ENCODE measurements at regions not wholly inside any gene's neighbourhood (a gene's known extent, or its start where the extent isn't known, plus 50 kb on each side); places are given as distances from the start of the nearest gene placed in this dataset.
"Not testable (repeated sequence)": the region's sequence is repeated elsewhere in the genome, so short reads cannot be mapped to it uniquely, and the experiment has no call there.

GRCh38 chr1:245062741-245063305 is 92.0 kb upstream of the KIF26B start:
- no peak for DNase-seq (ENCODE audit: low read depth in 1 of 2, low spot score in 1 of 2)

- not testable (repeated sequence) for DNase-seq (ENCODE audit: low read depth in 1 of 2, low spot score in 1 of 2)
Observed at GRCh38 chr1:245061808-245062207, 93.0 kb upstream of the KIF26B start.

DNA sequence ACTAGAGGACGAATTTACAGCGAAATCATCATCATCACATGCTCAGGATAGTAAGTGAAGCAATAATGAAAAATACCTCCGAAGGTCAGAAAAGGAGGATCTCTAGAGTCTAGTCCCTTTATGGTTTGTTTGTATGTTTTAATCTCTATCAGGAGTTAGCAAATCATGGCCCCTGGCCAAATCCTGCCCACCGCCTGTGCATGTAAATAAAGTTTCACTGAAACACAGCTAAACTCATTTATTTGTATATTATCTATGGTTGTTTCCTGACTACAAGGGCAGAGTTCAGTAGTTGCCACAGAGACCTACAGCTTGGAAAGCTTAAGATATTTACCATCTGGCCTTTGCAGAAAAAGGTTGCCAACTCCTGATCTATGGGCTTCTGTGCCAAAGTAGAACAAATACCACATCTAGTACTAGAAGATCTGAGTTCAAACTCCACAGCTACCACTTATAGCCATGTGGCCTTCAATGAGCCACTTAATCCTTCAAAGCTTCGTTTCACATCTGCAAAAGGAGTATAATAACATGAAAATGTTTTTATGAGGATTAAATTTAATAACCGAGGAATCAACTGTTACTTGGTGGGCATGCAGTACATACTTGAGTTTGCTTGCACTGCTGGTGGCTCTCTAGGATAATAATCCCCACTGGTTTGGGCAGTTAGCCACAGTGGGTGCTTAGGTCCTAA is 94.0 kb upstream of the KIF26B start:
- DNase-seq (ENCODE audit: low read depth in 1 of 2, low spot score in 1 of 2), result no peak

DNA sequence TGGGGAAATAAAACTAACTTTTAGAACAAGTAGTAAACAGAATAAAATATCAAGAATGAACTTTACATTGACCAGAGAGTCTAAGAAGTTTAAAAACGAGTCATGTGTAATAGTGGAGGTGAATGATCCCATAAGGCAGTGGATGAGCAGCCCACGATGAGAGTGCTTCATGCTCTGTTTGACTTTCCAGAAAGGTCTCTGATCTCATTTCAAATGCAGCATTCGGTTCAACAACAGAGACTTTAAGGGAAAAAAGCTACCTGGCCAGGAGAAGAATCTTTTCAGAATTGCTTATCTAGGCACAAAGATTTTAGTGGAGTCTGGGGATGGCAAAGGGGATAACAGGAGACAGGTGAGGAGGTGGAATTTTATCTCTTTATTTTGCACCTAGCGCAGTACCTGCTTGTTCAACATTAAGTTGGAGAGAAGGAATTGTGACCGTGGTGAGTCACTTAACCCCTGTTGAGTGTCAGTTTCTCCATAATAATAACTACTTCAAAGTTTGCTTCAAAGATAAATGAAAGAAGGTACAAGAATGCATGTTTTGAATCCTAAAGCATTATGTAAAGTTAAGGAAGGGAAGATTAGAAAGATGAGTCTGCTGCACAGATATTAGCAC is 94.9 kb upstream of the KIF26B start:
- no peak for DNase-seq (ENCODE audit: low read depth in 1 of 2, low spot score in 1 of 2)

DNA sequence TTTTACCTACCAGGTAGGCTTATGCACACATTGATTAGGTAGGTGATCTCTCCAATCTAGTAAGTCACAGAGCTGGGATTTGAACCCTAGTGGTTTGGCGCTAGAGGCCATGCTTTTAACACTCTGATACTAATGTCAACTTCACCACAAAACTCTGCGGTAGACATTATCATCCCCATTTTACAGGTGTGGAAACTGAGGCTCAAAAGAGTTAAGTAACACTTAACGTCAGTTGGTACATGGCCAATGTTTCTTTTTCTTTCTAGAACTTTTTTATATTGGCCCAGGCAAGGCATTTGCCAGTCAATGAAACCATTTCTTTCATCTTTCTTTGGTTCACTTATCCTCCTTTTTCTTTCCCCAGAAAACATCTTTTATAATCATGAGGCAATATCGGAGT is 95.9 kb upstream of the KIF26B start:
- DNase-seq (ENCODE audit: low read depth in 1 of 2, low spot score in 1 of 2), result no peak

GRCh38 chr1:245058436-245058835 is 96.3 kb upstream of the KIF26B start:
- DNase-seq (ENCODE audit: low read depth in 1 of 2, low spot score in 1 of 2), result no peak

DNA sequence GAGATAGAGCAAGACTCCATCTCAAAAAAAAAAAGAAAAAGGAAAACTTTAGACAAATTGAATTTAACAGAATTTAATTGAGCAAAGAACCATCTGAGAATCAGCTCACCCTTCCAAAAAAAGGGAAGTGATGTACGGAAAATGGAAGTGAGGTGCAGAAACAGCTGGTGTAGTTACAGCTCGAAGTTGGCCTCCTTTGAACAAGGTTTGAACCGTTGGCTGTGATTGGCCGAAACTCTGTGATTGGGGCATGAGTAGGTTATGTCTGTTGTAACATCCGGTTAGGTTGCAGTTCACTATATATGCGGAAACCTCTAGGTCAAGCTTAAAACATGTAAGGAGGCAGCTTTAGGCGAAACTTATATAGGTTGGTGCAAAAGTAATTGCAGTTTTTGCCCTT is 97.9 kb upstream of the KIF26B start:
- no peak for DNase-seq (ENCODE audit: low read depth in 1 of 2, low spot score in 1 of 2)

- DNase-seq (ENCODE audit: low read depth in 1 of 2, low spot score in 1 of 2), result not testable (repeated sequence)
Observed at GRCh38 chr1:245056296-245056695, 98.5 kb upstream of the KIF26B start.

DNA sequence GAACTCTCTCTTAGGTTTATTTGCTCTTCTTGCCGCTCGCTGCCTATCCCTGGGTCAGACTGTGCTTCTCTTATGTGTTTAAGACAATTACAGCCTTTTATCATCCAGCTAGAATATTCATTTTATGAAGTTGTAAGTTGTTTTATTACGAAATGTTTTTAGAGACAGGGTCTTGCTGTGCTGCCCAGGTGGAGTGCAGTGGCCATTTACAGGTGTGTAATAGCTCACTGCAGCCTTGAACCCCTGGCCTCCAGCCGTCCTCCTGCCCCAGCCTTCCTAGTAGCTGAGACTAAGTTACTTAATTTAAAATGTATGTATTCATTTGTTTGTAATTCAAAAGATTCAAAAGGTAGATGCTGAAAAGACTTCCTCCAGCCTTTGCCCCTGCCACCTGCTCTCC is 99.0 kb upstream of the KIF26B start:
- no peak for DNase-seq (ENCODE audit: low read depth in 1 of 2, low spot score in 1 of 2)

DNA sequence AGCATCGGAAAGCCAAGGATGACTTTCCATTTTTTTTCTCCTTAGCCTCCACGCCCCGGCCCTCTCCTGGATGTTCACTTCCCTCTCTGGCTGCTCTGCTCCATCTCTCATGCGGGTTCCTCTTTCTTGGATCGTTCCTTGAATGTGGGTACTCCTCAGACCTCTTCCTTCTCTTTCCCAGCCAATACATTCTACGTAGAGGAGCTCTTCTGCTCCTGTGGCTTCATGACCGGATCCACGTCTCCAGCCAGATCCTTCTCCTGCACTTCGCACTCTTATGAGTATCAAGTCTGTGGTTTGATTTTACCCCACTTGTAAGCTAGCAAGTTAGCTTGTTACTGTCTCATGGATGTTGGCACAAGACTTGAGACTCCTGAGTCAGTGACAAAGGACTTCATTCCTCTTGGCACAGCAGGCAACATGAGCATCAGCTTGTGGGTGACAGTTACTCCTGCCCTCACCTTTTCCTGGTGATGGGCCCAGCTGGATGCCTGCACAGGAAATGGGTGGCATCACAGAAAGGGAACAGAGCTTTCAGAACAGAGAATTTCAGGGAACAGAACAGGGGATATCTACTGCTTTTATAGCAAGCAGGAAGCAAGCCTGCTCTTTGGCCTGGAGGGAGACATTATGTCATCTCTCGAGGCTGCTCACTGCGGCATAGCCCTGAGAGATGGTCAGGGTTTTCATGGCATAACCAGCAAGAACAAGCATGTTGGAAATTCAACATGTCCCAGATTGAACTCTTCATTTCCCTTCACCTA is 100.1 kb upstream of the KIF26B start:
- DNase-seq (ENCODE audit: low read depth in 1 of 2, low spot score in 1 of 2), result no peak

- no peak for DNase-seq (ENCODE audit: low read depth in 1 of 2, low spot score in 1 of 2)
Observed at GRCh38 chr1:245054105-245054504, 100.7 kb upstream of the KIF26B start.

DNA sequence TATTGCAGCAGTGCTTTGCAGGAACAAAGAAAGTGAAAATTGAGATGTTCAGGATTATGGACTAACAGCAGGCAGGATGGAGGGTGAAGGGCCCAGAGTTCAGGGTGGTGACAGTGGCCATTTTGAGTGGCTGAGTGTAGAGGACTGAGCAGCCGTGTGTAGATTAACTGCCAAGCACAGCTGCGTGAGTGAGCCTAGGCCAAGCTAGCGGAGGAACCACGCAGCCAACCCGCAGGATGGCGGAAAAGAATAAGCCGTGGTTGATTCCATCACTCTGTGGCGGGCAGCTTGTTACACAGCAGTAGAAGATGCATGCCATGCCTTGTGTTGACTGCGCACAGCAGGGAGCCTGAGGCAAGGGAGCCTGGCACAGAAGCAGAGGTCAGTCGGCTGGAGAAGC is 102.5 kb upstream of the KIF26B start:
- no peak for DNase-seq (ENCODE audit: low read depth in 1 of 2, low spot score in 1 of 2)

- no peak for DNase-seq (ENCODE audit: low read depth in 1 of 2, low spot score in 1 of 2)
Observed at GRCh38 chr1:245051349-245052221, 103.2 kb upstream of the KIF26B start.

DNA sequence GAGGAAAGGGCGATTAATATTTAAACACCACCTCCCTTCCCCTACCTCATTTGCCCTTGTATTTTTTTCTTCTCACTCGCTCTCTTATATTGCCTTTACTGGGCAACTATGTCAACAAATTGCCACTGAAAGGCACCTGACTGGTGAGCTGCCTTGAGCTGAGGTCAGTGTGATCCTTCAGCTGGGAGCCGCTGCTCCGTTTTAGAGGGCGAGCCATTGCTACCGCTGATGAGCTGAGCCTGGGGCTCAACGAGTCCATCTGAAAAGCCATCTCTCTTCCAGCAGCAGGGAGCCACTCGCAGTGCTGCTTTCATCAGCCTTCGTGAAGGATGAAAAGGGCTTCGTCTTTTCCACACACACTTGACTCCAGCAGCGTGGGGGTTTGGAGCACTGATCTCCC is 108.0 kb upstream of the KIF26B start:
- DNase-seq (ENCODE audit: low read depth in 1 of 2, low spot score in 1 of 2), result no peak

DNA sequence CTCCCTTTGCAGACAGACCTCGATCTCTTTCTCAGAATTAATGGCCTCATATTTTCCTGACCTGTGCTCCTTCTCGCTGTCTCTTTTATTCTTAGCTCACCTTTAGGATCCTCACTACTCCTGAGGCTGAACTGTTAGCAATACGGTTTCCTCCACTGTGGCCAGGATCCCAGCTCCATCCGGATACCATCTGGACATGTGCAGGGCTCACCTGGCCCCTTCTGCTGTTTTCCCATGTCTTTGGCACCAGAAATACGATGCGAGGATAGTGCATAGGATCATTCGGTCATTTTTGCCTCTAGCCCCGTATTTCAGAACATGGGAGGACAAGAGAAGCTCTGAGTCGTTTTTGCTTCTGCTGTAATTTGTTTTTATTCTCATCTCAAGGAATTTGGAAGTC is 108.5 kb upstream of the KIF26B start:
- DNase-seq (ENCODE audit: low read depth in 1 of 2, low spot score in 1 of 2), result no peak

GRCh38 chr1:245045087-245045881 is 109.5 kb upstream of the KIF26B start:
- no peak for DNase-seq (ENCODE audit: low read depth in 1 of 2, low spot score in 1 of 2)

DNA sequence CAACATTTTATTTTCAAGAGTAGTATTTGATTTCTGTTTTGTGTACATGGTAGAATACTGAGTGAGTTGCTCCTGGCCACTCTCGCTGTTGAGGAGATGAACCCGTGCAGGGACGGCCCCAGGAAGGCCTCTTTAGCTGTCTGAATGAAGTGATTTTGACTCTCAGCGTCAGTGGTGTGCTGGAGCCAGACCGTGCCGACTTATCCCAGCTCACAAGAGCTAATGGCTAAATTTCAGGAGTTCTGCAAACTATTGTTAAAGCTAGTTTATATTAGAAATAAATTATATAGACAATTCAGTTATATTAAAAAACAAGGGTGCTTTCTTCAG is 111.2 kb upstream of the KIF26B start:
- DNase-seq (ENCODE audit: low read depth in 1 of 2, low spot score in 1 of 2), result no peak

DNA sequence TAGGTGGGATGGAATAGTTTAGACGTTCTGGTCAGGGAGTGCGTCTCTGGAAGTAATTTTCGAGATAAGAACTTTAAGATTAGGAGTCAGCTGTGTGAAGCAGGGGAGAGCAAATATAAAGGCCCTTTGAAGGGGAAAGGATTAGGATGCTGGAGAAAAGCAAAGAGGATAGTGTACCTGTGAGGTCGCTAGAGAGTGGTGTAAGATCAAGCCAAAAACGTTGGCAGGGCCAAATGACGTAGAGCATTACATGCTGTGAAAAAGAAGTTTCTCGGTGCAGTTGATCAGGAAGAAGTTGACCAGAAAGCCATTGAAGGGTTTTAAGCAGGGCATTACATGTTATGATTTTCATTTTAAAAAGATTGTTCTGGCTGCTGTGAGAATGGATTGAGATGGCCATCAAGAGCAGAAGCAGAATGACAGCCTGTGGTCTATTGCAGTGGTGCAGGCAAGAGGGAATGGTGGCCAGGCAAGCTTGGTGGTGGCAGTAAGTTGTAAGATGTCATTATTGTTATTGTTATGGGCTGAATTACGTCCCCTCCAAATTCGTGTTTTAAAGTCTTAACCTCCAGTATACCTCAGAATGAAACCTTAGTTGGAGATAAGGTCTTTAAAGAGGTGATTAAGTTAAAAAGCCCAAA is 113.6 kb upstream of the KIF26B start:
- DNase-seq (ENCODE audit: low read depth in 1 of 2, low spot score in 1 of 2), result no peak

DNA sequence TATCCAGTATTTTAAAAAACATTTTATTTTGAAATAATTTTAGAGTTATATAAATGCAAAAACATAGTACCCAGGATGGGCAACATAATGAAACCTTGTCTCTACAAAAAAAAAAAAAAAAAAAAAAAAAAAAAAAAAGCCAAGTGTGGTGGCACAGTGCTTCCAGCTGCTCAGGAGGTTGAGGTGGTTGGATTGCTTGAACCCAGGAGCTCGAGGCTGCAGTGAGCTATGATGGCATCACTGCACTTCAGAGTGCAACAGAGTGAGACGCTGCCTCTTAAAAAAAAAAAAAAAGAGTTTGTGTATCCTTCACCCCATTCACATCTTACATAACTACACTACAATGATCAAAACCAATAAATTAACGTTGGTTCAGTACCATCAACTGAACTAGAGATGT is 115.6 kb upstream of the KIF26B start:
- no peak for DNase-seq (ENCODE audit: low read depth in 1 of 2, low spot score in 1 of 2)

DNA sequence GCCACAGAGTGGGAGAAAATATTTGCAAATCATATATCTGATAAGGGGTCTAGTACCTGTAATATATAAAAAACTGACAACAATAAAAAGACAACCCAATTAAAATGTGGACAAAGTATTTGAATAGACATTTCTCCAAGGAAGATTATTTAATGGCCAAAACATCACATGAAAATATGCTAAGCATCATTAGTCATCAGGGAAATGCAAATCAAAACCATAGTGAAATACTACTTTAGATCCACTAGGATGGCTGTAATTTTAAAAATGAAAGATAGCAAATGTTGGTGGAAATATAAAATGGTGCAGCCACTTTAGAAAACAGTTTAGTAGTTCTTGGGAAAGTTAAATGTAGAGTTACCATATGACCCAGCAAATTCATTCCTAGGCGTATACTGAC is 118.7 kb upstream of the KIF26B start:
- no peak for DNase-seq (ENCODE audit: low read depth in 1 of 2, low spot score in 1 of 2)

Measured in activated CD4-positive, alpha-beta T cell treated with anti-CD3 and anti-CD28 coated beads, Interleukin-2, amount 50 U/mL, for 24 hours (primary cell).